ENCODE measurements at regions not wholly inside any gene's neighbourhood (a gene's known extent, or its start where the extent isn't known, plus 50 kb on each side); places are given as distances from the start of the nearest gene placed in this dataset.
A peak's percentile ranks its signal among the peaks of the same experiment; 100 is the strongest.

GRCh38 chr17:71080937-71081336 lies 911.6 kb downstream of the KCNJ2 start:
- Histone ChIP-seq H3K4me1 (ENCODE audit: insufficient read depth) (peaks cover 17% of the 10 kb centered on the region), H3K4me3 (peak overlapping the region; percentile 52), H3K27me3 (ENCODE audit: insufficient read depth) (no peaks in the 10 kb centered on the region), H2AFZ (peak overlapping the region; percentile 43; the same call in 1 of the 2 replicates), H3K4me2 (peak overlapping the region; percentile 70), H3K9me2 (ENCODE audit: insufficient read depth) (no peaks in the 10 kb centered on the region), H4K20me1 (replicated peaks; ENCODE audit: insufficient read depth) (peaks cover 3% of the 10 kb centered on the region; the same call in 1 of the 2 replicates), H3F3A (replicated peaks; ENCODE audit: low read depth) (no peaks in the 10 kb centered on the region), H3K79me2 (replicated peaks; ENCODE audit: insufficient read depth) (0 out of 2 replicates have a peak, but pooled peaks cover 8% of the 10 kb centered on the region), H3K27ac (ENCODE audit: low read depth) (peak overlapping the region; percentile 64), H3K36me3 (ENCODE audit: insufficient read depth) (no peaks in the 10 kb centered on the region)
- Mint-ChIP-seq H3K36me3 (ENCODE audit: low read depth) (peaks cover 3% of the 10 kb centered on the region; the same call in 2 of the 3 replicates), H3K4me3 (peak overlapping the region; percentile 60), H3K4me1 (peaks cover 21% of the 10 kb centered on the region), H3K27ac (no peak overlapping the region), H3K27me3 (ENCODE audit: insufficient read depth, low read depth, poor library complexity) (peaks cover 1% of the 10 kb centered on the region), H3K9me3 (no peaks in the 10 kb centered on the region; the same call in 2 of the 3 replicates)
- DNase-seq (ENCODE audit: low spot score) (peak; percentile 63), ATAC-seq (peak; percentile 74)
- TF ChIP-seq POLR2AphosphoS5 (IDR thresholded peaks at IDR 0.05; ENCODE audit: low read depth) (peak; percentile 58; the same call in 1 of the 2 replicates), JUNB (IDR thresholded peaks at IDR 0.05; ENCODE audit: unreplicated experiment) (no peak)

- Histone ChIP-seq H3K36me3 (ENCODE audit: insufficient read depth) (no peaks in the 10 kb centered on the region), H3K27me3 (ENCODE audit: insufficient read depth) (no peaks in the 10 kb centered on the region), H2AFZ (no peak overlapping the region), H3K4me2 (peak overlapping the region; percentile 70), H3K79me2 (replicated peaks; ENCODE audit: insufficient read depth) (peaks cover 13% of the 10 kb centered on the region; the same call in 1 of the 2 replicates), H3K4me3 (peak overlapping the region; percentile 52), H3K9me2 (ENCODE audit: insufficient read depth) (no peaks in the 10 kb centered on the region), H3K4me1 (ENCODE audit: insufficient read depth) (peaks cover 17% of the 10 kb centered on the region), H3F3A (replicated peaks; ENCODE audit: low read depth) (no peaks in the 10 kb centered on the region), H4K20me1 (replicated peaks; ENCODE audit: insufficient read depth) (peaks cover 3% of the 10 kb centered on the region; the same call in 1 of the 2 replicates), H3K27ac (ENCODE audit: low read depth) (no peak overlapping the region)
- ATAC-seq = no peak
- H3K4me1 Mint-ChIP-seq = peaks cover 21% of the 10 kb centered on the region
- peak overlapping the region; percentile 60 for H3K4me3 Mint-ChIP-seq
- peaks cover 1% of the 10 kb centered on the region for H3K27me3 Mint-ChIP-seq (ENCODE audit: insufficient read depth, low read depth, poor library complexity)
- no peak overlapping the region for H3K27ac Mint-ChIP-seq
- H3K9me3 Mint-ChIP-seq = no peaks in the 10 kb centered on the region; the same call in 2 of the 3 replicates
- peaks cover 3% of the 10 kb centered on the region; the same call in 2 of the 3 replicates for H3K36me3 Mint-ChIP-seq (ENCODE audit: low read depth)
- no peak for DNase-seq (ENCODE audit: low spot score)
- TF ChIP-seq ZNF462 (CRISPR knock-in tag; IDR thresholded peaks at IDR 0.05) (no peak), CREB1 (CRISPR knock-in tag; IDR thresholded peaks at IDR 0.05; ENCODE audit: low read depth) (no peak), STAT1 (IDR thresholded peaks at IDR 0.05; ENCODE audit: unreplicated experiment) (no peak), JUNB (IDR thresholded peaks at IDR 0.05; ENCODE audit: unreplicated experiment) (no peak), EZH2phosphoT487 (IDR thresholded peaks at IDR 0.05; ENCODE audit: unreplicated experiment) (no peak), REST (IDR thresholded peaks at IDR 0.05; ENCODE audit: unreplicated experiment) (no peak), NANOG (IDR thresholded peaks at IDR 0.05; ENCODE audit: borderline replicate concordance) (no peak), CTCF (conservative IDR thresholded peaks at IDR 0.05; ENCODE audit: low read depth in 2 of 2) (no peak), EZH2 (IDR thresholded peaks at IDR 0.05; ENCODE audit: low read depth, unreplicated experiment) (no peak), POLR2AphosphoS5 (IDR thresholded peaks at IDR 0.05; ENCODE audit: low read depth) (no peak)
These were observed 912.3 kb downstream of the KCNJ2 start for GRCh38 chr17:71081666-71082065.

Data from GM23338 (cell line).